NCI-H2107 treated with DMSO at 0.1 percent for 48 hours (cell line): ENCODE measurements at regions not wholly inside any gene's neighbourhood (a gene's known extent, or its start where the extent isn't known, plus 50 kb on each side); places are given as distances from the start of the nearest gene placed in this dataset.
"Not testable (repeated sequence)": the region's sequence is repeated elsewhere in the genome, so short reads cannot be mapped to it uniquely, and the experiment has no call there.

Source experiments
- DNase-seq: peaks from one replicate; lab custom pipeline; 2025; ENCODE audit not compliant: unreplicated experiment; lab: John Stamatoyannopoulos, UW

- no peak for DNase-seq
These were observed 97.2 kb downstream of the KDR start for GRCh38 chr4:55028196-55028595.

GRCh38 chr4:55027596-55027995, 97.8 kb downstream of the KDR start:
- no peak for DNase-seq

- not testable (repeated sequence) for DNase-seq
These were observed 99.9 kb downstream of the KDR start for GRCh38 chr4:55025456-55025855.

GRCh38 chr4:55023030-55023429, 102.4 kb downstream of the KDR start:
- DNase-seq = no peak

GRCh38 chr4:55021214-55021613, 104.2 kb downstream of the KDR start:
- DNase-seq = no peak

GRCh38 chr4:55020131-55020530, 105.3 kb downstream of the KDR start:
- no peak for DNase-seq

GRCh38 chr4:55018978-55019377, 106.4 kb downstream of the KDR start:
- no peak for DNase-seq

DNA sequence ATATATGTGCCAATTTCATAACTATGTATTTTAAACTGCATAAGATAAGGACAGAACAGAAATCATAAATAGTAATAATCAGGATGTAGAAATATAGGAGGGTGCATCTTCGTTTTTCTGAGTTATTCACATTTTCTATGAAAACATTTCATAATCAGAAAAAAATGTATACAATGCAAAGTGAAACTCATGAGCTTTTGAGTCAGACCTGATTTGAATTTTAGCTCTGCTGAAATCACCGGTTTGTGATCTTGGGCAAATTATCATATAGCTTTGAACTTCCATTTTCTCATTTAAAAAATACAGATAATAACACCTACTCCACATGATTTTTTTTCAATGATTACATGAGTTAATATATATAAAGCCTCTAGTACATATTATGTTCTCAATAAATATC, 106.9 kb downstream of the KDR start:
- no peak for DNase-seq

GRCh38 chr4:55017406-55017805, 108.0 kb downstream of the KDR start:
- DNase-seq = no peak

DNA sequence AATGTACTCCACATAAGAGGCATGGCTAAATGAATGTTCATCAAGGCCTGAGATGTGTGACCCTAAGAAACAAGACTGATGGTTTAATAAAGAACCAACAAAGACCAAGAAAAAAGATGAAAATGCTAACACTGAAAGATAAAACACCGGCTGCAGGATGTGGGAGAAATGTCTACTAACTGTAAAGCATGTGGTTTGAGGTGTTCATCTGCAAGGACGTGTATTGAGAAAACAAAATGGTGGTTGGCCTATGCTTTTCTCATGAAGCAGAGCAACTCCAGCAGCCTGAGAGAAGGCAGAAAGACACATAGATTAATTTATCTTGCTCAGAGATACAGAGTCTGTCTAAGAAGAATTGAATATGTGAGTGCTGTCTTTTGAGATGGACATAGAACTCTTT, 109.3 kb downstream of the KDR start:
- no peak for DNase-seq

DNA sequence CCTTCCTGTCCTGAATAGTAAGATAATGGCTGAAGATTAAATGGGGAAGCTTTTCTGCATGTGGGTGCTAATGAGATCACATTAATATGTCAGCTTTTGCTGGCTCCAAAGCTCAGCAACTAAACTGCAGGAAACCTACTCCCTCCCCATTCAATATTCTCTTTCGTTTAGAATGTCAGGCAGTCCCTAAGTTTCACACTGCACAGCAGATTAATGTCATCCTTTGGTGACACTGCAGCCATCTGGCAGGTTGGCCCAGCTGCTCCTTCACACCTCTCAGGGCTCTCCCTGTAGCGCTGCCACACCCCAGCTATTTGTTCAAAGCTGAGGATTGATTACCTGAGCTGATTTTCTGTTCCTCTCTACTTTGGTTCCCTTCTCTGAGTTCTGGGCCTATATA, 110.5 kb downstream of the KDR start:
- no peak for DNase-seq

DNA sequence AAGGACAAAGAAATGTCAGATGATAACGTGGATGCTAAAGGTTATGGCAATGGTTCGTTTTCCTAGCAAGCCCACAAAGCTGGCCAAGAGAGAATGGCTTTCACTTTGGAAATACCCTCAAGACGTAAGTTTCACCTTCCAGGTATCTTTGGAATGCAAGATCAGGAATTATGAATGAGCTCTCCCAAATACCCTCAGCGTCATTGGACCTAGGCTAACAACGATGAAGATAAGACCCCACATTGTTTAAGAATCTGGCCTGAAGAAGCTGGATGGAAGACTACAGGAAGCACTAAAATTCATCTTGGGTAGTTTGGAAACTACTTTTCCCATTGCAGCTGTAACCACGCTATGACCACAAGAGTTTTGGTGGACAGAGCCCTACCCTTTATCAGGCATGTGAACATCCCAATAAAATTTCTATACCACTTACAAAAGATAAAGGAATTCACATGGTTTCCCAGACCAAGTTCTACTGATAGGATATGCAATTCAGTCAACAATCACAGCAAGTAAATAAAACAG, 111.9 kb downstream of the KDR start:
- no peak for DNase-seq

- no peak for DNase-seq
These were observed 112.8 kb downstream of the KDR start for GRCh38 chr4:55012363-55013230.

GRCh38 chr4:55011761-55012160, 113.6 kb downstream of the KDR start:
- DNase-seq = no peak

DNA sequence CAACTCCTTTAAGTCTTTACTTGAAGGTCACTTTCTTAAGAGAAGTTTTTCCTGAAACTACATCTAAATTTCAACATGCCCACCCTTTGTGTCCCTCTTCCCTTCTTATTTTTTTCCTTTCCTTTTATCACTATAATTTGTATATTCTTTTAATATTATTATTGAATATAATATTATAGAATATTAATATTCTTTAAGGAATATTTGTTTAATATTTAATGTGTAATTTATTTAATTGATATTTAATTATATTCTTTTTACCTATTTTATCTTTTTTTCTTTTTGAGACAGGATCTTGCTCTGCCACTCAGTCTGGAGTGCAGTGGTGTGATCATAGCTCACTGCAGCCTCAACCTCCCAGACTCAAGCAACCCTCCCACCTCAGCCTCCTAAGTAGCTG, 114.8 kb downstream of the KDR start:
- no peak for DNase-seq

- DNase-seq = no peak
These were observed 117.0 kb downstream of the KDR start for GRCh38 chr4:55008166-55009056.

GRCh38 chr4:55005910-55006309, 119.5 kb downstream of the KDR start:
- DNase-seq = no peak

GRCh38 chr4:55004831-55005230, 120.6 kb downstream of the KDR start:
- no peak for DNase-seq

- no peak for DNase-seq
These were observed 123.0 kb downstream of the KDR start for GRCh38 chr4:55002431-55002830.

DNA sequence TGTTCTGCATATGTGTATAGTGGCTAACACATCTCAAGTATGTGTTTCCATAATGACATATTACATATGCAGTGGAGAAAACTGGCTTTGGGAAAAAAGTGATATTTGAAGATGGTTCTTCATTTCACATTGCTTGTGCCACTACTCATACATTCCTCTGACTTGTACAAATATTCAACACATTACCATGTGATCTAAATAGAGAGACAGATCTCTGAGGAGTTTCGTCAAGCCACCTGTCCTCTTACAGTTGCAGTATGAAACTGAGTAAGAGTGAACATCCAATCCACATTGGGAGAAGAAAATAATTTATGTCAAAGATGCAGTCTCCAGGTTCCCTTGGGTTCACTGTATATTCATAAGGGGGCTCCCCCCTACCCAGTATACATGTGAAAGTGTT, 123.9 kb downstream of the KDR start:
- no peak for DNase-seq

- no peak for DNase-seq
These were observed 126.4 kb downstream of the KDR start for GRCh38 chr4:54999003-54999402.
